Suppressor macrophage (primary cell): ENCODE measurements at regions not wholly inside any gene's neighbourhood (a gene's known extent, or its start where the extent isn't known, plus 50 kb on each side); places are given as distances from the start of the nearest gene placed in this dataset.
"Not testable (repeated sequence)": the region's sequence is repeated elsewhere in the genome, so short reads cannot be mapped to it uniquely, and the experiment has no call there.

Experiments
- DNase-seq, 4 experiments: peaks; one replicate each; pipeline ENCODE4 v3.0.0-alpha.2; 2020 to 2022

DNA sequence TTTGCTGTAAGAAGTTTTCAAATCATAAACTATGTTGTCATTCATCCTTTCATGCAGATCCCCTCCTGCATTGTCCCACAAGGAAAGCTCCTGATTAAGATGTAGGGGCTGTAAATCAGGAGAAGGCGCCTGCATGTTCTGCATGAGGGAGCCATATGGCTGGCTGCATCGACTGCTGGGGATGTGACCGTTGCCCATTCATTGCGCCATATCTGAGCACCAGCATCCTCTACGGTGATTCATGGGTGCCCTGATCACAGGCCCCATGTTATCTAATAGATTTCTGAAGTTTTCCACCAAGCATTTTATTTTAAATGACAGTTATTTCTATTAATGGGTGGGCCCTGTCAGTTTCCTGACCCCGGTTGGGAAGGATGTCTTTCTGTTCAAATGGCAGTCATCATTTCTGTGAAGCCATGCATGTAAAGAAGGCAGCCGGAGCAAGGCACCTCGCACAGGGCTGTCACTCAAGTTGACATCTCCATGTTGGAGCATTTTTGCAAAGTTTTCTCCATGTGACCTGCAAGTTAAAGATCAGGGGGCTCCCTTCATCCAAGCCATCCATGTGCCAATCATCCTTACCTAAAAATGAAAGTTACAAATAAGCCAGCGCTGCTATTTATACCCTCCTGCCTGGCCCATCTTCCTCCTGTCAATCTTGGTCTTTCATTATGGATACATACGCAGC, 128.8 kb downstream of the TEX36 start:
- DNase-seq: no peak

DNA sequence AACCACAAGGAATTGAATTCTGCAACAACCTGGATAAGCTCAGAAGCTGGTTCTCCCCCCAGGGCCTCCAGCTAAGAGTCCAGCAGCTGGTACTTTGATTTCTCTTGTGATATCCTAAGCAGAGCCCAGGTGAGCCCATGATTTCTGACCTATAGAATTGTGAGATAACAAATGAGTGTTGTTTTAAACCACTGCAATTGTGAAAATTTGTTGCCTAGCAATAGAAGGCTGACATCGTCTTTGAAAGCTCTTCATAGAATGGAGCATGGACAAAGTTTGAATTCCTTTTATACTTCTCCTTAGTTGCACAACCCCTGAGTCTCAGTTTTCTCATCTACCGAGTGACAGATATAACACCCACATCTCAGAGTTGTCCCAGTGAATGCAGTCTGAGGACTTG, 129.9 kb downstream of the TEX36 start:
- DNase-seq: no peak

DNA sequence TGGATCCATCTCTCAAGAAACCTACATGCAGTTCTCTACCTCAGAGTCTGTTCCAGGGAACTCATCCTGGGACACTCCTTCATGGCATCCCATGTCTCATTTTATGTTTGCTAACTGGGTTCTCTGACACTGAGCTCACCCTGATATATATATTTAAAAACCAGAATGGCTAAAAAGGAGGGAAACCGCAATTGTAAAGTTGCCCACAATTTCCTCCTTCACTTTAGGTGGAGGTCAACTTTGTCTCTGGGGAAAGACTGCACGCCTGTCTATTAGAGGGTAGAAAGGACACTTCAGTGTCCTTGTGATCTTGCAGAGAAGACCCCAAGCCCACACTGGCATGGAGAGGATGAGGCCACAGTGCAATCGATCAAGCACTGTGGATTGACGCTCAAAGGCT, 131.7 kb downstream of the TEX36 start:
- DNase-seq: no peak

DNA sequence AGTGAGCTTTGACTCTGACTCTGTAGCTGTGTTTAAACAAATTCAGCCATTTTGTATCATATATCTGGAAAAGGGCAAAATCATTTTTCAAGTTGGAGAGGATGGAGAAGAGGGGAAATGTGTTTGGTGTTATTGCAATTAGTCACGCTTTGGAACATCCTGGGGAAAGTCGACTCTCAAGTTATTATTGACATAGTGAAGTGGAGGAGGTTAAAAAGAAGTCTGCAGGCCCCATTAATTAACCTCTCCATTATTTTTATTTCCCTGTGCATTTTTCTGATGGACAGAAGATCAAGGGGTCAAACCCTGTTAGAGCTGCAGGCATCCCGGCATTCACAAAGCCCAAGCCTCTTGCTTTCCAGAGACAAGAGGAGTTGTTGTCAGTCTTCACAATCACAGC, 132.6 kb downstream of the TEX36 start:
- DNase-seq: no peak

DNA sequence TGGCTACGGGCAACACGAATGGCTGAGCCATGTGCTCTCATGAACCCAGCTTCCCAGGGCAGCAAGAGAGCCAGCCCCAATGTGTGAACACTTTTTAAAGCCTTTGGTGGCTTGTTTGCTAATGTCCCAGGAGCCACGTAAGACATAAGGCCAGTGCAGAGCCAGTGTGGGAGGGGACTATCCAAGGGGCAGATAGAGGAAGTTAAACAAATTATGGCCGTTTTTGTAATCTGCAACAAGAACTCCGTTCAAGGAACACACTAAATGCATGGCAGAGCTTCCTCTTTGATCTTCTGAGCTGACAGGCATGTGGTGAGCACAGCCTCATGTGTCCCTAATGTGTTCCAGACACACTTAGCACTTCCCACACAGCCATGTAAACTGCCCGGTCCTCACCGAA, 133.3 kb downstream of the TEX36 start:
- peak; percentile 50 to 77 (median 69) for DNase-seq

DNA sequence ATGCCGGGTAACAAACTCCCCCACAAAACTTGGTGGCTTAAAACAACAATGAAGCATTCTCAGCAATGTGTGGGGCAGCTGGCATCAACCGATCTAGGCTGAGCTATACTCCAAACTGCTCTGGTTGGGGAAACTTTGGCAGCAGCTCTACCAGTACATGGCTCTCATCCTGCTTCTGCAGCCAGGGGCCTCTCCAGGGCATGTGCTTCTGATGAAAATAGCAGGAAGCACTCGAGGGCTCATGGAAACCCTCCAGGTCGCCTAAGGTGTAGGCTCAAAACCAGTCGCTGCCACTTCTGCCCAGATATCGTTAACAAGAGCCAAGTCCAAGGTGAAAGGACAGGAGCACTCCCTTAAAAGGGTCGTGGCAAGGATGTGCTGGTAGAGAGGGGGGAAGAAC, 134.1 kb downstream of the TEX36 start:
- DNase-seq: no peak

DNA sequence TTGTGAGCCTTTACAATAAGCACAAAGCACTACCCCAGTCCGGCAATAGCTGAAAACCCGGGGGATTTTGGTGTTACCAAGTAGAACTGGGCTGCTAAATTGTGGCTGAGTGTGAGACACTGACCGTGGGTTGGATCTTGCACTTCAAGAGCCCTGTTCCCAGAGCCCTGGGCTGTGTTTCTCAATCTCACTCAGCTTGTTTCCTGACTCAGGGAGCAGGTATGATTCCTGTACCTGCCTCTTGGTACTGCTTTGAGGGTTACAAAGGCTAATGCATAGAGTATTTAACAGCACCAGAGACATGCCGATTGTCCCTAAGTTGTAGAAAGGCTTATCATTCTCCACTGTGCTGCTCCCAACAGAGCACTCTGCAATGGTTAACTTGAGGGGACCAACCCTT, 134.6 kb downstream of the TEX36 start:
- DNase-seq: no peak

DNA sequence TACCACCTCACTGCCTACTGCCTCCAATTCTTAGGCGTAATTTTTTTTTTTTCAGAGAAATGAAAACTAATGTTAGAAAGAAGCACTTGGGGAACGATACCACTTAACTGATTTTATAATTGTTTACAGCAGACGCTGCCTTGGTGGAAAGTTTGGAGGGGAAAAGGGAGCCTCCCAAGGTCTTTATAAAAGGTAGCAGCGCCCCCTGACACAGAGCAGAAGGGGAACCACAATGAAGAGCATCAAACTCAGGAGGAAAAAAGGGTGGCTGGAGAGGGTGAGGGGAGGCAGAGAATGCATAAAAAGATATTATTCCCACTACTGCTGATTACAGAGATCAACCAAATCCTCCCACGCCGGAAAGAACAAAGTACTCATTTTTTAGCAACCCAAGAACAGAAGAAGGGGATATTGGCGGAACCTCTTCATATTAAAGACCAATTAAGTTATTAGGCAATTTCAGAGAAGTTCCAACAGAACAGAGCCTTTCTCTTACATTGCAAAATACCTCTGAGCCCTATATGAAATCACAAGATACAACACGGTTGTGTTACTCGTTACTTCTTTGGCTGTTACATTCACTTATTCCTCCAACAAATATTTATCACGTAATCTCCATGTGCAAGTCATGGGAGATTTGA, 135.8 kb downstream of the TEX36 start:
- DNase-seq: no peak

DNA sequence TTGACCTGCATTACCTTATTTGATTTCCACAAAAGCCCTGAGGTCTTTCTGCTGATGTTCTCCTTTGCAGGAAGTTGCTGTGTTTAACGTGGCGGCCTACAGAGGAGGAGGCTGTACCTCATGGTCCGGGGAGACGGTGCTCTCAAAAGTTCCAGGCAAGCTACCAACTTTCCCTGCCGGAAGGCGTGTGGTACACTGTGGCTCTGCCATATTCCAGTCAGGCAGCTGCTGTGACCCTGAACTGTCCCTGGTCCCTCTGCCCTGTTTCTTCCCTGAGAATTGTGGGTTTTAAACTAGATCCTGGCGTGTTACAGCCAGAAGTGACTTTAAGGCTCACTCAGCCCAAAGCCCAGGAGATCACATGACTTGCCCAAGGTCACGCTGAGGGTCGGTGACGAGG, 139.2 kb downstream of the TEX36 start:
- DNase-seq: no peak

DNA sequence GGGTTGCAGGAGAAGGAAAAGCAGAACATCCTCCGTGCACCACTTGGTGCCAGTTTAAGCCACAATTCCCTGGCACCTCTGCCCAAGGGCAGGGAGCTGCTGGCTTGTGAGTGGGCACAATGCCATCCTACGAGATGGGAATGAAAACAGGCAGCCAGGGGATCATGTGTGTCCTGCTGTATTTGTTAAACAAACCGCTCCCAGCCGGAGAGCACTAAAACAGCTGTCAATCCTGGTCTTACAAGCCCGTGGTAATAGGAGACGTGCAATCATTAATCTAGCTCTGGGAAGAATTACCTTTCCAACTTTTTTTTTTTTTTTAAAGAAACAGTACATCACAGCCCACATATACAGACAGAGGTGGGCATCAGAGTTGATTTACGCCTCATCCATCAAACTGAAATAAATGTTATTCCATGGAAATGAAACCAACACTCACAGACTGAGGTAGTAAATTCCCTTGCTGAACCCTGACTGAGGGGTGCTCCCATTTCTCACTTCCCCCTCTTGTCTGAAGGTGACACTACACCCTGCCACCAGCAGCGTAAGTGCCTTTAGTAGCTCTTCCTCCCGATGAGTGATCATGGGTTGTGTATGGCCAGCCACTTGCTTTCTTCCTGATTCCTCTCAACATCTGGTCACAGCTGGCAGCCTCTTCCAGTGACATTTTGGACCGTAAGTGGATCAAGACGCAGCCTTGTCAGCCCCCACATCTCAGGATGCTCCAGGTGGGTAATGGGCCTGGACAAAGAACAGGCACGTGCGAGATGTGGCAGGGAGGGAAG, 143.8 kb downstream of the TEX36 start:
- no peak for DNase-seq

DNA sequence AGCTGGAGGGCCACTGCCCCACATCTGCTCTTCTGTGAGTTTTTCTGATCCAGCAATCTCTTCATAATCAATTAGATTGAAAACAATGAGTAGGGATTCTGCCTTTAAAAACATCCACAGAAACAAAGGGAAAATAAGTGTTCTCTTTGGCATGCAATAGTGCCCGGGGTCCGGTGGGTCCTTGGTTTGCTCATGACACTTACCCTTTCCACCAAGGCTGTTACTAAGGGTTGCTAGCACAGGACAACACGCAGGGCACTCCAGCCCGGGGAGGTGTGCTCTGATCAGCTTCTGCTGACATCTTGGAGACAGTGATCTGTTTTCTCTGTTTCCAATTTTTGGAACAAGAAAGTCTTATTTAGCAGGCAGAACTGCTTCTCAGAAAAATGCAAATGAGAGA, 146.7 kb downstream of the TEX36 start:
- no peak for DNase-seq

DNA sequence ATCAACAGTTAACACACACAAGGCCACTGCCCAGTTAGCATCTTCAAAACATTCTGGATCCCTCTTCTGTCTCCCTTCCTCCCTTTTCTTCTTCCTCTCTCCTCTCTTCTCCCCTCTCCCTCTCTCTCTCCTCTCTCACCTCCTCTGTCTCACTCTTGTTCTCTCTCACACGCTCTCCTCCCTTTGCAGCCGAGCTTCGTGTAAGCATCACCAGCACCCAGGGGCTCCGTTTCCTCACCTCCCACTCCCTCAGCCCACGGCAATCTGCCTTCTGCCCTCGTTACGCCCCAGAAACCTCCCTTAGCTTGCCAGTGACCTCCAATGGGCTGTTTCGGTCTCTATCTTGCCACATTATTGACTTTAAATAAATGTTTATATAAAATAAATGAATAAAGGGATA, 147.4 kb downstream of the TEX36 start:
- DNase-seq: no peak

DNA sequence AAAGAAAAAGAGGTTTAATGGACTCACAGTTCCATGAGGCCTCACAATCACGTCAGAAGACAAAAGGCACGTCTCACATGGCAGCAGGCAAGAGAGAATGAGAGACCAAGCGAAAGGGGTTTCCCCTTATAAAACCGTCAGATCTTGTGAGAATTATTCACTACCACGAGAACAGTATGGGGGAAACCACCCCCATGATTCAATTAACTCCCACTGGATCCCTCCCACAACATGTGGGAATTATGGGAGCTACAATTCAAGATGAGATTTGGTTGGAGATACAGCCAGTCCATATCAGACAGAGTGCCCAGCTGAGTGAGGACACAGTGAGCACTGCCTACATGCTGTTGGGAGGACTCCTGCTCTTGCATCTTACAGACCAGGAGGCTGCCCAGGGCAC, 148.4 kb downstream of the TEX36 start:
- no peak for DNase-seq

DNA sequence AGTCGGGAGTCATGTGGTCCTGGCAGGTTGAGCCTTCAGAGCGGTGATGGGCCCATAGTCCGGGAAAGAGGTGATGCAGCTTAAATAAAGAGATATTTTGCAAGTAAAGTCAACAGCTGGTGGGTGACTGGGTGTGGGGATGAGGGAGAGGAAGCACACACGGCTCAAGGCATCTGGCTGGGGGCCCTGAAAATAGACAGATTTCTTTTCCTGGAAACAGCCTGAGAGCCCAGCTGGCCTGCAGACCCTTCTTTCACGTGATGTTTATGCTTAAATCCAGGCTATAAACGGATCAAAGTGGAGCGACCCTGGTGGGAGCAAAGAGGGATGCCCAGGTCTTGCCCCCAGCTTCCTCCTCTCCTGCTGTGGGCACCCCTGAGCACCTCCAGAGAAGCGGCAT, 149.1 kb downstream of the TEX36 start:
- DNase-seq: no peak

DNA sequence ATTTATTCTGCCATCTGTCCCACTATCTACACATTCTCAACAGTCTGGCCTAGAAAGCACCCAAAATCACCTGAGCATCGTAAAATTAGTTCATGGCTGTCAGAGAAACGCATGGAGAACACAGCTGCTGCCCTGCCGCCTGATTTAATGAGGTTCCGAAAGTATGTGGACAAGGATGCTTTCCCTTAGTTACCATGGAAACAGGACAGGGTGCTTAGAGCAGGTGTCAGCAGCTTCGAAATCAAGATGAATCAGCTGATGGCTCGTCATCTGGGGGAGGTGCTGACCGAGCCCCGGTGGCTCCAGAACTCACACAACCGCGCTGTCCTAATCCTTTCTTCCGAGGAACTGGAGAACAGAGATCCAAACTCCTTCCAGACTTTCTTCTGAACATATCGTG, 151.5 kb downstream of the TEX36 start:
- no peak for DNase-seq

DNA sequence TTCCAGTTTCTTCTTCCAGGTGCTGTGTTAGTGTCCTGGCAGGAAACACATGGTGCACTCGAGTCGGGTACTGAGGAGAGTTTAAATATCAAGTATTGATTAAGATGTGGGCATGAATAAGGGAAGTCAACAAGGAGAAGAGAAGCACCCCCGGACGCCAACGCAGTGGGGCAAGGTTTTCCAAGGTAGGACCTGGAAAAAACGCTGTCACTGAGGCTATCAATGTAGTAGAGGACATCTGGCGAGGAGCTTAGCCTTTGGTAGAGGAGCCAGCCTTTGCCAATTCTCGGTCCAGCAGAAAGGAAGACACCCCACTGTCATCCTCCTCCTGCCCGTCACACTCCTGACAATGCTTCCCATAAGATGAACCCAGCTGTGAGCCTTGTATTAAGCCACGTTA, 159.6 kb downstream of the TEX36 start:
- DNase-seq: no peak

DNA sequence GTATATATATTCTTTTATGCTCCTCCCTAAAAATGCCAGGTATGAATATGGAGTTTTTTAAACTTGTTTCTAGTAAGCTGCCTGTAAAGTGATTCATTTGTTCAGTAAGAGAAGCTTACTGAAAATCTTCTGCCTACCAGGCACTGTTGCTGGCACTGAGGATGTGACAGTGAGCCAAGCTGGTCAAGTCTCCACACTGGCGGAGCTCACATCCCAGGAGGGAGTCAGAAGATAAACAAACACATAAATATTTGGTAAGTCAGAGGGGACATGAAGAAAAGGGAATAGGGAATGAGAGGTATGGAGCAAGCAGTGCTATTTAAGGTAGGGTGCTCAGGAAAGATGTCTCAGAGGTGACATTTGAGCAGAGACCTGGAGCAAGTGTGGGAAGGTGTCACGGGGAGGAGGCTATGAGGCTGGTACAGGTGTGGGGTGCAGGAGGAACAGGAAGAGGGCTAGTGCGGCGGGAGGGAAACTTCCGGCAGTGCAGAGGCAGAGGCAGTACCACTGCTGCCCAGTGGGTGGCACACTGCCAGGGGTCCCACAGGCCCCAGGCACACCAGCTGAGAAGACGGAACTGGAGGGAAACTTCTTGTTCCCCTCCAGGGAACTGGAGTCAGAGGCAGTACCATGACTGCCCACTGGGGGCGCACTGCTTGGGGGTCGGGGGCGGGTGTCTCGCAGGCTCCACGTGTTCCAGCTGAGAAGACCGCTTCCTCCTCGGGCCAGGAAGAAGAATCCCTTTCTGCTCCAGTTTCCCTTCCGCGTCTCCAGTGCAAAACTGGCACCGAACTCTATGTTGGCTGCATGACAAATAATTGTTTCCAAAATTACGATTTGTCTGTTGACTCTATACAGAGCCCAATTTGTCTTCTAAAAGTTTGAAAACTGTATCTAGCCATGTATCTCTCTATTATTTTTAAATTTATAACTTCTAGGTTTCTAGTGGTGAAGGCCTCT, 161.0 kb downstream of the TEX36 start:
- DNase-seq: peak; percentile 9 to 31 (median 14)

DNA sequence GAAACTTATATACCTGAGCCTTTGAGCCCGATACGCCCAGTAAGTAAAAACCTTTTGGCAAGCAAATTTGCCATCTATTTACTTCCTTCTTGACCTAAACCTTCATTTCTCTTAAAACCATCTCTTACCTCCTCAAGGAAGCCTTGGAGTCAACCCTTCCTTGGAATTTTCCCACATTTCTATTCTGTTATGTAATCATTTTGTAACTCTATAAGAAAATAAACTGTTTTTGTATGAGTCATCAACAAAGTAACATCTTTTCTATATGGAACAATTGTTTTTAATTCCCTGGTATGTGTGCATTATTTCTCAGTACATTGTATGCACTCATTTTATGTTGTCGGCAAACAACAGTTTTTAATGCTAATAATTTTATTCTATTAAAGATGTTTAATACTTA, 162.0 kb downstream of the TEX36 start:
- DNase-seq: no peak

DNA sequence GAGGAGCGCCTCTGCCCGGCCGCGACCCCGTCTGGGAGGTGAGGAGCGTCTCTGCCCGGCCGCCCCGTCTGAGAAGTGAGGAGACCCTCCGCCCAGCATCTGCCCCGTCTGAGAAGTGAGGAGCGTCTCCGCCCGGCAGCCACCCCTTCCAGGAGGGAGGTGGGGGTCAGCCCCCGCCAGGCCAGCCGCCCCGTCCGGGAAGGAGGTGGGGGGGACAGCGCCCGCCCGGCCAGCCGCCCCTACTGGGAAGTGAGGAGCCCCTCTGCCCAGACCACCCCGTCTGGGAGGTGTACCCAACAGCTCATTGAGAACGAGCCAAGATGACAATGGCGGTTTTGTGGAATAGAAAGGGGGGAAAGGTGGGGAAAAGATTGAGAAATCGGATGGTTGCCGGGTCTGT, 164.6 kb downstream of the TEX36 start:
- DNase-seq: not testable (repeated sequence)

DNA sequence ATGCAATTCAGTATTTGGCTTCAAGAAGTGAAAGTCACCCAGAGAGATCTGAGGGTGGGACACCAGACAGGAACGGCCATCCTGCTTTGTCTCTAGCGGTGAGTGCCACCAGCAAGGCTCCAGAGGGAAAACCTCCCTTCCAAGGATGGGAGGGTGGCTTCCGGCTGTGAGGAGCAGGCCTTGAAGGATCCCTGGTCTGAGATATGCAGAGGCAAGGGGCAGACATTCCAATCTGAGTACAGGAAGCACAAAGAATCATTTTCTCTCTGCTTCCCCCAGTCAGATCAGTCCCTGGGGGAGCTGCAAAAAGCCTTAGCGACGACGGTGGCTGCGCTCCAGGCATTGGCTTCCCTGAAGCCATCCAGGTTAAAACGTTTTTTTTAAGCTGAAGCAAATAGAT, 167.4 kb downstream of the TEX36 start:
- no peak for DNase-seq

DNA sequence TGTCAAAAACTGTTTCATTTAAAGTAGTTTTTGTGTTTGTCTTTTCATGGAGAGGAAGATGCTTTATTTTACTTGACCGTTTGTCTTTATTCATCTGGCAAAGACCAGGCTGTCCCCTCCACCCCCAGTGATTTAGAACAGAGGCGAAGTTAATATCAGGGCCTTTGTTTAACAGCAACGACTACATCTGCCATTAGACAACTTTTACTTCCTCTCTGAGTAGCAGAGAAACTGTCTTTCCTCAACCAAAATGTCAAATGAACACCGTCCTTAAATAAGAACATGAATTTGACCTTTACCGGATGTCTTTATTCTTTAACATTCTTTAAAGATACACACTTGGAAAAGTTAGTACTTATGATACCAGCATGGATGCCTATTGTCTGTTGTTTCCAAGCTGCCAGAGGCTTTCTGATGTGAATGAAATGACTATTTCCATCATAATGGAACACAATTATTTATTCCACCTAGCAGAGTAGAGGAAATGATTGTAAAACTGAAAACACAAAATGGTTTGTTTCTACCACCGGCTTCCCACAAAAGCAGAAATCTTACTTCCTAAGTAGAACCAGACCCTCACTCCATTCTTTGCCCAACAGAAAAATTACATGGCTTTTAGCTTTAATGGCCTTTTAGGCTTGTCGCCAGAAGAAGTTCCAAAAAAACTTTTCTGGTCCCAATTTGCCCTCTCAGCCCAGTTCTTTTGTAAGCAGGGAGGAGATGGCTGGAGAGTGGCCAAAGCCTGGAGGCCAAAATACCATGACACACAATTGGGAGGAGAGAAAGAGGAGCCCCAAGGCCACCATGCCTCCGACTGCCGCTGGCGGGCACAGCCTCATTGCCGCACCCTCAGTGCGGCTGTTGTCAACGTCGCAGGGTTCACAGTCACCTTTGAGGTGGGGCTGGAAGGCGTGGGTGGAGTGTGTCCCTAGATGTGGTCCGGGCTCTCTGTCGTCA, 168.5 kb downstream of the TEX36 start:
- no peak for DNase-seq
